NK-92 treated with Interleukin-12 subunit alpha and Interleukin-12 subunit beta, amount 100 ng/mL, for 24 hours (cell line): ENCODE measurements at regions not wholly inside any gene's neighbourhood (a gene's known extent, or its start where the extent isn't known, plus 50 kb on each side); places are given as distances from the start of the nearest gene placed in this dataset.

Experiments
- DNase-seq: peaks from one replicate; lab custom pipeline; 2025; lab: John Stamatoyannopoulos, UW

DNA sequence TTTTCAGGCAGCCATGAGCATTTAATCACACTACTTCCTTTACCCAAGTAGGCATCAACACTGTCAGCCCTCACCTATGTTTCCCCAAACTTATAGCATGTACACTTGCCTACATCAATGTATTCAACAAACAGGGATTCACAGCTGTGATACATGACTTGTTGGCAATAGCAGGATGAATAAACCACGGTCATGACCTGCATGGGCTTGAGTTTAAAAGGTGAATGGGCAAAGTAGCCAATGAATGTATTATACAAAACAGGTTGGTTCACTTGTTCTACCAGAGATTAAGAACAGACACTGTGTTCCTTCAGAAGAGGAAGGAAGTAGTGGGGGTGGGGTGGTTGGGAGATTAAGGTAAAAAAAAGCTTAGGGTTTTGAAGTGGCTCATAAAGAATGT is 861.9 kb upstream of the SEMA6D start:
- no peak for DNase-seq

DNA sequence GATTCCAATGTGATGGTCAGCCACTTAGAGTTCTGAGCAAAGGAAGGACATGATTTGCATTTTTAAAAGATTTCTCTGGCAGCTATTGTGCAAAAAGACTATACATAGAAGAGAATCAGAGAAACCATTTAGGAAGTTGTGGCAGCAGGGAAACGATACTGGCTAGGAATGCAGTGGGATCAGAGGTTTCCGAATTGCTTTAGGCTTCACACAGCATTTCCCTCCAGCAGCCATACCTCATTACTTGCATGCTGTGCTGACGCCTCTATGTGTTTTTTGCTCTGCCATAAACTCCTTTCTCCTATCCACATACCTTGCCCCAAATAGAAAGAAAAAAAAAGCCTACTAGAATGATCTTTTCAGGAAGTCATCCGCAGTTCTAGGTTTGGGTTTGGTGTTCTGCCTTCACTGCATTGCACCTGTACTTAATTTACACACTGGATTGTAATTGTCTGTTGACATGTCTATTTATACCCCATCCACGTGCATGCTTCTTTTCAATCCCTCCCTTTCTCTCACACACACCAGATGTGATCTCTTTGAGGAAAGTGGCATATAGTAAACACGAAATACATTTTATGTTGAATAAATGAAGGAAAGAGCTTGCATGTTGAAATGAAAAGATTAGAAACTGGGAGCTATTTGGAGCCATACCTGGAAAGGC is 860.3 kb upstream of the SEMA6D start:
- DNase-seq: no peak

DNA sequence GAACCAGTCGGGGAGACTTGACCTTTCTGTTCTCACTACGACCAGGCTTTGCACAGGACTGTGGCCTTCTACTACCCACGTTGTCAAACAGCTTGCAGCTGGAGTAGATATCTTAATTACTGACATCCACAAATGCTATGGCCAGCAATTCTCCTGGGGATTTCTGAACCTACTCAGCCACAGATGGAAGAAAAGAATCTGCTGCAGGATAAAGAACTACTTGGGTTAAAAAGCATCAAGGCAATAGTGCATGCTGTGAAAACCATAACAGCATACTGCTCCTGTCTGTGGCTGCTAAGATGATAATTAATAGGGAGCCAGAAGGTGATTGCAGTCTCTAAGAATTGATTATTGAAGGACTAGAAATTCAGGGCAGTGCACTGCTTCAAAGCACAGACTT is 859.2 kb upstream of the SEMA6D start:
- DNase-seq: no peak

DNA sequence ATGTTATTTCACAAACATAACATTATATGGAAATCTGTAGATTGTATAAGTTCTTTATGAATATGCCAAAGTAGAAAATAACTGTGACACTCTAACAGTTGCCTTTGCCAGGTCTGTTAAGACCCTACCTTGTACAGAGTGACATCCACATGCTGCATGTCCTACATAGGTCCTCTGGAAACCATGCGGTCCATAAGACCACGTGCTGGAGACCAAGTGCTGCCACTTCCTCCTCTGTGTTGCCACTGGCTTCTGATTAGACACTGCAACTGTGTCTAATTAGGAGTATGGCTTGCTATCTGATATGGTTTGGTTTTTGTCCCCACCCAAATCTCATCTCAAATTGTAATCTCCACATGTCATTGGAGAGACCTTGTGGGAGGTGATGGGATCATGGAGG is 855.5 kb upstream of the SEMA6D start:
- no peak for DNase-seq

DNA sequence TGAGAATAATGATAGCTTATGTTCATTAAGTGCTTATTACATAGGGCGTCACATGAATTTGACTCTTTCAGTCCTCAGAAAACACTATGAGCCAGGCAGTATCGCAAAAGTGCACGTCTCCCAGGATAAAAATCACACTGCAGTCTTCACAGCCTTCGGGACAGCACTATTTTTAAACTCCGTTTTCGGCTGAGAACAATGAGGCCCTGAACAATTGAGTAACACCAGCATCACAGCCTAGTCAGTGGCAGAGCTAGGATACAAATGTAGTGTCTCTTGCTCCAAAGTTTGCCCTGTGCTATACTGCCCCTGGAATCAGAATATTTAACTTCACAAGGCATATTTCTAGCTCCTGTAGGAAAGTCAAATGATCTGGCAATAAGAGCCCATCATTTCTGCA is 852.1 kb upstream of the SEMA6D start:
- no peak for DNase-seq

DNA sequence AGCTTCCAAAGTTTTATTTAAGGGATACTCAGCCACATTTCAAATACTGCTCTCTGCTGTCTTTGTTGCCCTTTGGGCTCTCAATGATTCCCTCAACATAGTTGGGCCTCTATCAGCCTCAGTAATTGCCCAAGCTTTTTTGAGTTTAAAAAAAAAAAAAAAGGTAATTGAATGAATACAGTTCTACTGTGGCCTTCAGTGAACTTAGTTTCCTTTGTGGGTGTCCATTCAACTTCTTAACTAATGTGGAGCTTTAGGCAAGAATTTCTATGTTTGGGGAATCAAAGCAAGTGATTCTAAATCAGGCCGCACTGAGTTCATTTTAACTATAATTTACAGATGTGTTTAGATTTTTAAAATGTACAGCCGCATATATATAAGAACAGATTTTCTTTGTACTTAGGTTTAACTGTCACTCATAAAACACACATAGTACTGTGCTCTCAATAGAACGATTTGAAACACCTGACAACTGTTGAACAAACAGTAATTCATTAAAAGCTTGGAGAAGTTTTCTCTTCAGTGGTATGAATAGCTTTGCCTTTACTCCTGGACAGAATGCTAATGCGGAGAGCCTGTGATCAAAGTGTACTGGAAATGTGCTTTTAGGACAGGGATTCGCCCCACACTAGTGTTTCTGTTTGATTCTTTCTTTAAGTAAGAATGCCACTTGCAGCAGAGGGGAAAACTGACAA is 844.9 kb upstream of the SEMA6D start:
- no peak for DNase-seq

DNA sequence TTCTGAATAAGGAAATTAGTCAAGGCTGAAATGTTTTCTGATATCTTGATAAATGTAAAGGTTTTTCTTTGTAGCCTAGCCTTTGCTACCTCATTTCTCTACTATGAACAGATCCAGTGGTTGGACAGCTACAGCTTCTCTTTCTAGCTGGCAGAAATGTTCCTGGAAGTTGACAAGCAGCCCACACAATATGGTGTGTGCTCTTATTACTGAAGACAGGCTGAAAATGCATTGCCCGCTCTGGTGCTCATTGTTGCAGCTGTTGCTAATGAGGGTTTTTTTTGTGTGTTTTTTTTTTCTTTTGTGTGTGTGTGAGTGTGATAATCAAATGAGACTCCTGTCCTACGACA is 844.3 kb upstream of the SEMA6D start:
- DNase-seq: no peak

DNA sequence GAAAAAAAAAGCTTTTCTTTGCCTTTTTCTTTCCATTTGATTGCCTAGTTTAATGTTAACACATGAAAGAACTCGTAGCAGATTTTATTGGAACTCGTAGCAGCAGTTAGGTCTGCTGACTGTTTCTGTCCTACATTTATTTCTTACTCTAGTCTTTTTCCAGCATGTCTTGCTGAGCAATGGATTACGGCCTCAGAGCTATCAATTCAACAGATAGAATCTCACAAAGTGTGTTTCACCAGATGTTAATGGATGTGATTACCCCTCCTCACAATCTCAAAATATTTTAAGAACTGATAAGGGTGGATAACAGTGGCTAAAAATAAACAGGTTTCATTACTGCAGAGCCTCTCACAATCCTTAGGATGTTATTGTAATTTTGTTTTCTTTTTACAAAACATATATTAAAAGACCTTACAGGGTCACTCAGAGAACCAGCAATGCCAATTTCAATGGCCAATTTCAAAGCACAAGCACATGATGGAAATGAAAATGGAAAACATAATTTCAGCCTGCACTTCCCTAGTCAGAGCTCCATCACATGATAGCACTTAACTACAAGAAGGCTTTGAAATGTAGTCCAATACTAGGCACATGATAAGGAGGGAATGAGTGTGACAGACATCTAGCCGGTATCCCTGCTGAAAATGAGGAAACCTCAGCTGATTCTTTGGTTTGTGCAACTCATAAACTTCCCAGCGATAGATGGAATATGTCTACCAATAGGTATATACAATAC is 838.1 kb upstream of the SEMA6D start:
- DNase-seq: no peak

DNA sequence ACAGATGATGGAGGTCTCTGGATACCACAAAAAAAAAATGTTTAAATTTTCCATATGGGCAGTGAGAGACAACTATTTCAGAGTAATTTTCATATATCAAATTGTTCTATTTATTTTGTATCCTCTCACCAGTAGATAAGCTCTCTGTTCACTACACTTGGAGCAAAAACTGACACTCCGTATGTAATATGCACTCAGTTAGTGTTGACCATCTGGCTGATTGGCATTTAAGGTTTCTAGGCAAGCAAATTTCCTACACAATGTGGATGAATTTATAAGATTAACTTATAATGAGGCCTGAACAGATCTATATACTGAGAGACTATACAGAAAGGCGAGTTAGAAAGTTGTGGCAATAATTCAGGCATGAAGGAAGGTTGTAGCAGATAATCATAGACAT is 836.5 kb upstream of the SEMA6D start:
- no peak for DNase-seq

DNA sequence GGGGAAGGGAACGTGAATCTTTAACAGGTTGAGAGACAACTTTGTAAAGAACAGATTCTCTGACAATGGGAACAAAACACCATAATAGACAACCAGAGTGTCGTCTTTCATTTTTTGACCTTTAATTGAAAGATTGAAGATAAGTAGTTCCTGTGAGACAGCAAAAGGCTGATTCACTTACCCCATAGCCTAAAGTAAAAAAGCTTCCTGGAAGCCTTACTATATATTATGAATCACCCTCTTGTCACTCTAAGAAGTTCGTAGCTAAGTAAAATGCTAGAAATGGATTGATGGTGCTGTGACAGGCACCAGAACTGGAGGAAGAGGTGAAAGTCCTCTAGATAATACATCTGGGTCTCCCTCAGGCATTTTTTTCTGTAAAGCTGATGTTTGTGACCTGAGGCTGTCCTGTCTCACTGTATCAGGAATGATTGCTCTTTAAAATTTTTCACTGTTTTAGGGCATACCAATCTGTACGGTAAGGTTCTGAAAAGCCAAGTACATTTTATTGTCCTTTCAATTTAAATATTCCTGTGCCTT is 824.6 kb upstream of the SEMA6D start:
- no peak for DNase-seq

DNA sequence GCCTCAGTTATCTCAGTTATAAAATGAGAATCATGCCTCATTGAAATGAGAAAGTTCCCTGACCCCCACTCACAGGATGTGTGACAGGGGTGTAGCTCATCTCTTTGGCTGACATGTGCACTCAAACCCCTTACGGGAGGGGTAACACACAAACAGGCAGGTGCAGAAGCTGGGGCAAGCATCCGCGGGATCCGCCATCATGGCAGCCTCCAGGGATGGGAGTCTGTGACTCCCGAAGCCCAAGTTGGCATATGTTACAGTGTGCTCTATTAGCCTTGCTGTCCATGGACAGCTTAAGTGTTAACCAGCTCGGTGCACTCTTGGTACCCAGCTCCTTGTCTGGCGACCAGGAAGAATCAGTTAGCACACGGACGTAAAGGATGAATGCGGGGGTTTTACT is 822.7 kb upstream of the SEMA6D start:
- no peak for DNase-seq

DNA sequence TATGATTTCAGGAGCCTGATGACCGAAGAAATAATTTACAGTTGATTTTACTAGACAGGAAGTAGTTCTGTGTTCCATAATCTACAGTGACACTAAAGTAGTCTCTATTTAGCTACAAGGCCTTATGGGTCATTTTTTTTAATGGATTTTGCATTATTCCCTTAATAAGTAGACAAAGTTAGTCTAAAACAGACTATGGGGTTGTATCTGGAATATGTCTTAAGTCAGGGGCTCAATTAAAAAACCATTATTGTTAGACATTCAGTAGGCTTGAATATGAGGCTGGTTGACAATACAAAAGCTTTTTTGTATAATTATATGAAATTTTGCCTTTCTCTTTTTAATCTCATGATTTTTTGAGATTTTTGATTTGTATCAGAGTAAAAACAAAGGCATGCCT is 820.0 kb upstream of the SEMA6D start:
- no peak for DNase-seq

DNA sequence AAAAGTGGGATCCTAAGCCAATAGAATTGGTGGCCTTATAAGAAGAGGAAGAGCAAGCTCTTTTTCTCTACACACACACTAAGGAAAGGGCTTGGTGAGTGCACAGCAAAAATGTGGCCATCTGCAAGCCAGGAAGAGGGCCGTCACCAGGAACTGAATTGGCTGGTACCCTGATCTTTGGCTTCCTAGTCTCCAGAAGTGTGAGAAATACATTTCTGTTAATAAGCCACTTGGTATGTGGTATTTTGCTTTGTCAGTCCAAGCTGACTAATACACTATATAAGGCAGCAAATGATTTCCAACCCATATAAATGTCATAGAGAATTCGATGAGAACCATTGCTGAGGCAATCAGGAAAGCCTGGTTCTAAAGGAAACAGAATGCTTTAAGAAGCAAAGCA is 816.3 kb upstream of the SEMA6D start:
- no peak for DNase-seq

DNA sequence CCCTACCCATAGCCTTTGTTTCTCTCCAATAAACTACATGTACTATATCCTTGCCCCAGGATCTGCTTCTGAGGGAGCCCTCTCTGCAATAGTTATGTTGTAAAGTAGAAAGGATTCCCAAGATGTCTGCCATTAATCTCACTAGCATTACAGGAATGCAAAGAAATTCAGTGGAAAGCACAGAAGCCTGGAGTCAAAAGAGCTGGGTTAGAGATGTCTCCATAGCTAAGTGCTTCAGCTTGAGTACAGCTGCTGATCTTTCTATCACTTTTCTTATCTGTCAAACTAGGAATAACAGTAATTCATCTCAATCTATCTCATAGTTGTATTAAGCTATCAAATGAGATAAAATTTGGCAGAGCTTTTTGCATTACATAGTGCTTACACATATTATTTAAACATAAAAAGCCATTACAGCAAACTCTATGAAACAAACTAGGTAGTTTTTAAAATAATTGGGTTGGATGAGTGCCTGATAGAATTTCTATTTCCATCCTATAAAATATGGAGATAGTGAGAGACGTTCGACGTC is 799.5 kb upstream of the SEMA6D start:
- no peak for DNase-seq

DNA sequence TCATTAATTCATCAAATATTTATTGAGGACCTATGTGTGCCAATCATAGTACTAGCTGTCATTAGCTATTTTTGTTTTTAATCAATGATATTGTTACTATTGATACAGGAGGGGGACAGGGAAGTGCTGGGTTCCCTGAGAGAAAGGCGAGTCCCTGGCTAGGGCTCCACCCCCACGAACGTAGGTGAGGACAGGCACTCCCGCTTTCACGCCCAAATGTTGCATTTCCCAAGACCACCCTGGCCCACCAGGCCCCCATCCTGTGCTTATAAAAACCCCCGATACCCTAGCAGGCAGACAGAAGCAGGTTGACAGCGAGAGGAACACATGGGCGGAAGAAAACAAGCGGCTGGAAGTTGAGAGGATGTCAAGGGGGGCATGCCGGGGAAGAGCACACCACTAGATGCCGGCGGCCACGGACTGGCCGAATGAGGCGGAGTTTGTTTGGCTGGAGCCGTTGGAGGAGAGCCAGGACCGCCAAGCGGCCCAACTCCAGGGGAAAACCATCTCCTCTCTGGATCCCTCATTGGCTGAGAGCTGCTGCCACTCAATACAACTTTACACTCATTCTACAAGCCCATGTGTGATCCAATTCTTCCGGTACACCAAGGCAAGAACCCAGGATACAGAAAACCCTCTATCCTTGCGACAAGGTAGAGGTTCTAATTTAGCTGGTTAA is 798.7 kb upstream of the SEMA6D start:
- no peak for DNase-seq

DNA sequence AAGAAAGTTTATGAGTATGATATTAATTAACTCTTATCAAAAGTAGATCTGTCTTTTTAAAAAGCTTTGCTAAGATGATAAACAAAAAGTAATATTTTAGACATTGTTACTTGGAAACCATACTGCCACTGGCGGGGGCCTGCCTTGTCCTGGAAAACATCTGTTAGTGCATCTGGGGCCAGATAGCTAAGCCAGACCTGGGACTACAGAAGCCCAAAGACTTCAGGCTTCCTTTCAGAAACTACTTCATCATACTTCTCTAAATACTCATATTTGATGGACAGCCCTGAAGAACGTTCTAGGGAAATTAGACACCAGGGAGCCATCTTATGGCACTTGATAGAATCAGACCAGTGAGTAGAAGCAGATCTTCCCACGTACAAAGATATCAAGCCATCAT is 795.4 kb upstream of the SEMA6D start:
- no peak for DNase-seq

DNA sequence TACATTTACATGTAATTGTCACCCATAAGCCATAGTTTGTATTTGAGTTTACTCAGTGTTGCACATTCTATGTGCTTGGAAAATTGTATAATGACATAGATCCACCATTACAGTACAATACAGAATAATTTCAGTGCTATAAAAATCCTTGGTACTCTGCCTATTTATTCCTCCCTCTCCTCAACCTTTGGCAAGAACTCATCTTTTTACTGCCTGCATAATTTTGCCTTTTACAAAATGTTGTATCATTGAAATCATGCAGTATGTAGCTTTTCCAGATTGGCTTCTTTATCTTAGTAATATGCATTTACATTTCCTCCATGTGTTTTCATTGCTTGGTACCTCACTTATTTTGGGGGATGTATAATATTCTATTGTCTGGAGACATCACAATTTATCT is 786.9 kb upstream of the SEMA6D start:
- DNase-seq: no peak

DNA sequence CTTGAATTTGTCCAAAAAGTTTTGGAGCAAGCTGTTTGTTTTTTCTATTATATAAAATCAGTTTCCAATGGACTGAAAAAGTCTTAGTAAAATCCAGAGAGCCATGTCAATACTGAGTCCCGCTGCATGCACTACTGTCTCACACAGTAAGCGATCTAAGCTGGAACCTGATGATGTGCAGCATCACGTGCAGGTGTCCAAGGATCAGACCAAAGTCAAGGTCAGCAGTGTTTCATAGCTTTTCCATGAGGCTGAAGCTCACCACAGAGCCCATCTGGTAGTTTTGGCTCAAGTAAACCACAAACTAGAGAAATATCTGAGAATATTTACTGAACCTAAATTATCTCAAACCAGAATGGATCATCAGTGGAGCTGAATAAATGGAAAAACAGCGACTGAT is 784.0 kb upstream of the SEMA6D start:
- DNase-seq: no peak

DNA sequence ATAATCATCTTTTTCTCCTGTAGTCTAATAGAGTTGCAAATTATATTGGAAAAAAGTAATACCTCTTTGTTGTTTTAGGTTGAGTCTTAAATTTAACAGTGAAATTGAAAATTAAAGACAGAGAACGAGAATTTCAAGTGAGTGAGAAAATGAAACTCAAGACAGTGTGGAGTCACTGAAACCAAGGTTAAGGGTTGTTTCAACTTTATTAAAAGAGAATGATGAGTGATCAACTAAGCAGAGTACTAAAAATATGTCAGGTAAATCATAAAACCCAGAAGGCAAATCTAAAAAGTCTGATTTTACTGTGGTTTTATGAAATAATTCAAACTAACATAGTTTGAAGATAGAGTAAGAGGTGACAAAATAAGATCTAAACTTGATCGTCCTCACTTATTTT is 782.5 kb upstream of the SEMA6D start:
- DNase-seq: no peak

DNA sequence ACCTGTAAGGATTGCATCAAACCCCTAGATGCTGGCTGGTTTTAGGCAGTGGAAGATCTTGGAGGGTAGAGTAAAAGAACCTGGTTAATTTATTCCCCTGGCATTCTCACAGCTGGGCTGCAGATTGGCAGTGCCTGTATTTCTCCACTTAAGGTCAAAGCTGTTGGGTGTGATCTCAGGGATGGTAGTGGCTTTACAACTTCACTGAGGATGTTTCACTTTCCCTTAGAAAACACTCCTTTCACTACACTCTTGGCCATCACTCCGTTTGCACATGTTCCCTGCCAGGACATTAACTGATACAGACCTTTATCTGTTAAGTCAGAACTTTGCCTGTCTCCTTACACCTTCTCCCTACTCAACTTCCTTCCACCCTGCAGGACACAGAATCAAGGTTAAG is 779.1 kb upstream of the SEMA6D start:
- no peak for DNase-seq

DNA sequence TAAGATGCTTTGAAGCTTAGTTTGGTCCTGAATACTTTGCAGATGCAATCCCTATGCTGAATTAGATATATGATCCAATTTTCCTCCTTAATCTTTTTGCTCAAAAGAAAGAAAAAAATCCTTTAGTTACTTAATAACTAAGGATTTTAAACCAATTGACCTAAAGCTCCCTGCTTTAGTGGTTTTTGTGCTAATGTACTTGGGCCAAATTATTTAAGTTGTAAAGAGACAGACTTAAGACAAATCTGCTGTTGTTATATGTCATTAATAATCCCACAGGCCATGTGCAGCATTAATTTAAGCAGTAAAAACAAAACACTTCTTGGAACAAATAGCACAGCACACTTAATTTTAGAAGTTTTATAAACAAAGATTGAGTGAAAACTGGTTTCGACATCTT is 776.1 kb upstream of the SEMA6D start:
- DNase-seq: no peak

DNA sequence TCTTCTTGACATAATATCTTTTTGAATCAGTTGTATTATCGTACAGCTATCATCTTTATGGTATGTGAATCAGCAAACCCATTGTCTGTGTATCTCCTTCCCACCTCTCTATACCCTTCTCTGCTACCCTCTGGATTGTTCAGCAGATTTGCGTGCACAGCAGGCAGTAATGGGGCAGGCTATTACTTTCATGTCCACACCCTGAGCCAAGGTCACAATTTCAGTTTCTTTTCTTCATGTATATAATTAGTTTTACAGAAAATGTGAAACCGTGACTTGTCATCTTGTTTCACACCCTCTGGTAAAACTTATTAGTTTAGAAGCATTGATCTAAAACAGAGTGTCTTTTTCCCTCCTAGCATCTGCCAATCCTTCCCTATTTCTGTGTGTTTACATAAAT is 770.4 kb upstream of the SEMA6D start:
- no peak for DNase-seq

DNA sequence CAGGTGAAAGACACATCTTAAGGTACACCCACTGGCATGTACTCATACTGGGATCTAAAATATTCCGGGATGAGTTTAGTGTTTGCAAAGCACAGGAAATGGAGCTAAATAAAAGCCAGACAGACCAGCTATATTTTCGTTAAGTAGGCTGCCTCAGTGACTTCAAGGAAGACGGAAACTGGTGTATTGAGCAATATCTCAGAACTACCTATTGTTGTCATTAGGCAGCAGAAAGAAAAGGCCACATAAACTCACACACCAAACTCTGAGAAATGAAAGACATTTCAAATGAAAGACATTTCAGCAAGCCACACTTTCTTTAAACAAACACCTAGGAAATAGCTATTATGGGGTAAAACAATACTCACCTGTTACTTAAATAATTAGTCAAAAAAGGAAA is 761.7 kb upstream of the SEMA6D start:
- DNase-seq: no peak
